ENCODE measurements at regions not wholly inside any gene's neighbourhood (a gene's known extent, or its start where the extent isn't known, plus 50 kb on each side); places are given as distances from the start of the nearest gene placed in this dataset.

GRCh38 chr5:56489272-56489671 lies 256.1 kb upstream of the ANKRD55 start:
- no peak for TF ChIP-seq ZFX (IDR thresholded peaks at IDR 0.05; ENCODE audit: borderline replicate concordance)
- no peak overlapping the region for H3K27ac ChIP-seq

- TF ChIP-seq CTCF (IDR thresholded peaks at IDR 0.05) (no peak), ZFX (IDR thresholded peaks at IDR 0.05; ENCODE audit: borderline replicate concordance) (no peak)
- H3K27ac ChIP-seq = no peak overlapping the region
Measured at GRCh38 chr5:56487528-56488115, 254.5 kb upstream of the ANKRD55 start.

GRCh38 chr5:56482363-56482762 lies 249.2 kb upstream of the ANKRD55 start:
- H3K27ac ChIP-seq = no peak overlapping the region

GRCh38 chr5:56481428-56482357 lies 248.6 kb upstream of the ANKRD55 start:
- H3K27ac ChIP-seq = no peak overlapping the region
- TF ChIP-seq CTCF (IDR thresholded peaks at IDR 0.05) (peak; percentile 28), ZFX (IDR thresholded peaks at IDR 0.05; ENCODE audit: borderline replicate concordance) (no peak)

More at GRCh38 chr5:56482363-56482762, 249.2 kb upstream of the ANKRD55 start:
- TF ChIP-seq CTCF (IDR thresholded peaks at IDR 0.05) (no peak), ZFX (IDR thresholded peaks at IDR 0.05; ENCODE audit: borderline replicate concordance) (no peak)

- no peak for TF ChIP-seq ZFX (IDR thresholded peaks at IDR 0.05; ENCODE audit: borderline replicate concordance)
- TF ChIP-seq CTCF (IDR thresholded peaks at IDR 0.05) = no peak
- H3K27ac ChIP-seq = no peak overlapping the region
Measured at GRCh38 chr5:56480705-56481427, 247.7 kb upstream of the ANKRD55 start.

- TF ChIP-seq ZFX (IDR thresholded peaks at IDR 0.05; ENCODE audit: borderline replicate concordance) = no peak
- TF ChIP-seq CTCF (IDR thresholded peaks at IDR 0.05) = no peak
- H3K27ac ChIP-seq = no peak overlapping the region
Measured at GRCh38 chr5:56480078-56480704, 247.1 kb upstream of the ANKRD55 start.

- H3K27ac ChIP-seq = no peak overlapping the region
- TF ChIP-seq ZFX (IDR thresholded peaks at IDR 0.05; ENCODE audit: borderline replicate concordance) (no peak), CTCF (IDR thresholded peaks at IDR 0.05) (no peak)
Measured at GRCh38 chr5:56479696-56480077, 246.6 kb upstream of the ANKRD55 start.
